Left renal pelvis (tissue), 4 donors: ENCODE measurements at regions not wholly inside any gene's neighbourhood (a gene's known extent, or its start where the extent isn't known, plus 50 kb on each side); places are given as distances from the start of the nearest gene placed in this dataset.

Source experiments
- DNase-seq, 4 donors: peaks; one replicate each; pipeline ENCODE4 v3.0.0-alpha.2; 2013; ENCODE audit warnings: low read depth in 4 of 4, low spot score in 3 of 4

DNA sequence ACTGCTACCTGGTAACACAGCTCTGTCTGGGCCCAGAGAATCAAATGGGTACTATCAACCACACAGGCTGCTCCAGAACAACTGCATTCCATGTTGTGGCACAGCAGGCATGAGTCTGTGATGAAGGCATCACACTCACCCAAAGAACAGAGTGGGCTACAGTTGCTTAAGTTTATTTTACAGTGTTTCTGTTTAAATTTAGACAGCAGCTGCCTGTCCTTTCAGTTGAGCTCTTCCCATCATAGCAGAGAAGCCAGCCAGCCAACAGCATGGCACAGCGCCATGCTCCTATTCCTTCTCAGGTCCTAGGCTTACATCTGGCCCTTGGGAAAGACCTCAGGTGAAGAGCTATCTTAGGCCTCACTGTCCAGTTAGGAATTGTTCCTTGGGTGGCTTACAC, 147.0 kb upstream of the FRMD6 start:
- no peak for DNase-seq

- DNase-seq = no peak
Observed at GRCh38 chr14:51507511-51507905, 144.2 kb upstream of the FRMD6 start.

DNA sequence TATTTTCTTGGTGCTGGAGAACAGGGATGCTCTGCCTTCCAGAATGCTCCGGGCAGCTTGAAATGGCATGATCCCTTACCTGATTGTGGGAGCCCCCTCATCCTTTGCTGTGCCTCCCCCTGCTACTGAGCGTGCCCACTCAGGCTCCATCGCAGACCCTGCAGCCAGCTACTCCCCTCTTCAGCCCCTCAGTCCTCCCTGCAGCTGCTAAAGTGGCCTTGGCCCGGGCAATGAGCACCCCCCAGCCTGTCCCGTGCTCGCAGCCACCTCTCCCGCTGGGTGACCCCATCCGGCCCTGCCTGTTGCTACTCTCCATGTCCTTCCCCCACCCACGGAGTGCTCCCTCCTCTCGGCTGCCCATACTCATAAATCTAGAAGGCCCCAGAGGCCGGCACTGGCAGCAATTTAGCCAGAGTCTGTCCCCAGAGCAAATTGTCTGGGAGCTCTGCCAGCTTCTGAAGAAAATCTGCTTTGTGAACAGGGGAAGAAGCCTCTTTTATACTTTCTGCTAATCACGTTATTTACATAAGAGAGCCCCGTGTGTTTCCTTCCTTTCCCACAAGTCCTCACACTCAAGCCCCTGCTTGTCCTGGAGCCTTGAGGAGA, 143.7 kb upstream of the FRMD6 start:
- peak in 2 of 4 donors; percentile 39 to 49 for DNase-seq

GRCh38 chr14:51511265-51511664, 140.4 kb upstream of the FRMD6 start:
- no peak for DNase-seq

DNA sequence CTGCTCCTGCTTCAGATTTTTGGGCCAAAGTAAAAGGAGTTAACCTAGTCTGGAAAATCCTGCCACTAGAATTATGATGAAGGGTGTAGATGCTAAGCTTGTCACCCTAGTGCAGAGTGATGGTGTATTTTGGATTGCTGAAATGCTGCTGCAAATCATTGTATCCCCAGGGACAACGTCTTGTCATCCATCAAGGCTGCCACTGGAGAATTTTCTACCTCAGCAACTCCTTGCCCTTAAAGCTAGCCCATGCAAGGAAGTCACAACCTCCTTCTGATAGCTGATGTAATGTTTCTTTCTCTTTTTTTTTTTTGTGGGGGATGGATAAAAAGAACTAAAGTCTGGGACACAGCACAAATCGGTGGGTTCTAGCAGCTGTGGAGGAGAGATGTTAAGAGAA, 139.4 kb upstream of the FRMD6 start:
- no peak for DNase-seq

DNA sequence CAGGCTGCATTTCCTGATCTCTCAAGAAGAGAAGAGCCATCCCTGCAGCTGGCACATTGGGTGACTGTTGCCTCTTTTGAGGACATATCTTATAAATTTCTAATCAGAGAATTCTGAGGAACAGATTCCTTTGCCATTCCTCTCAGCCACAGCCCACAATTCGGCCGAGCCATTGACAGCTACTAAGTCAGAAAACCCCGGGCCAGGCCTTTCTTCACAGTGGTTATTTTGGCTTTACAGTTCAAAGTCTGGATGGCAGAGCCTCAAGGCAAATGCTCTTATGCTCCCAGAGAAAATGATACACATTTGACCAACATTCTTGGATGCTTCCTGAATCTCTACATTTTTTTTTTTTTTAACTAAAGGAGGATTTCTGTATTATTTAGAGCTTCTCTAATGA, 138.4 kb upstream of the FRMD6 start:
- no peak for DNase-seq

- DNase-seq = no peak
Observed at GRCh38 chr14:51513933-51514332, 137.8 kb upstream of the FRMD6 start.

- DNase-seq = no peak
Observed at GRCh38 chr14:51515611-51516010, 136.1 kb upstream of the FRMD6 start.

GRCh38 chr14:51516706-51517395, 134.9 kb upstream of the FRMD6 start:
- DNase-seq = no peak

DNA sequence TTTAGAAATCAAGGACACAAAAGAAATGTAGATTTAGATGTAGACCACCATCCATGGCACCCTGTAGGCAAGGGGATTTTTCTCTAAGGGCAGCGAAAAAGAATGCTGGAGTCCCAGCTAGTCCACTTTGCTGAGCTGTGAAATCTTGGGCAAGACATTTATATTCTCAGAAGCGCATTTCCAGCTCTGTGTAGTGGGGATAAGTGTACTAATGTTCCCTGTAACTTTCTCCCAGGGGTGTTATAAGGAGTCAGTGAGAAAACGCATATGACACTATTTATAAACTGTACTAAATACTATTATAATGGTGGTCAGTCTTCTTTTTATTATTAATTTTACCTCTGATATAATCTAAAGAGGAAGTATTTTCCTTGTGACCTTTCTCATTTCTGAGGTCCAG, 133.4 kb upstream of the FRMD6 start:
- DNase-seq = no peak

DNA sequence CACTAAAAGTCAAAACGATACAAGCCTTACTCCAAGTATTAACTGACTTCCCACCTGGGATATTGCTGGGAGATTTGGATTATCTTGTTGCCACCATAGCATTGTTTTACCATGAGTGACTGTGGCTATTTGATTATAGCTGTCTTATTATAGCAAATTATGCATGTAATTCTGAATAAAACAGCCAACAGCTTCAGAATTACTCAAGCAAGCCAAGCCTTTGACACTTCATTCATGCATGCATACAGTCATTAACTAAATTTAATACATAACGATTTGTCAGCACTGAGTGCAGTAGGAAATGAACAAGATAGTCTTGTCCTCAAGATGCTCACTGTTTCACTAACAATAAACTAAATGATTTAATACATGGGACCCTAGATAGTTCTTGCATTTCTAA, 133.0 kb upstream of the FRMD6 start:
- no peak for DNase-seq

GRCh38 chr14:51520087-51520486, 131.6 kb upstream of the FRMD6 start:
- no peak for DNase-seq

- DNase-seq = no peak
Observed at GRCh38 chr14:51521764-51522163, 129.9 kb upstream of the FRMD6 start.

DNA sequence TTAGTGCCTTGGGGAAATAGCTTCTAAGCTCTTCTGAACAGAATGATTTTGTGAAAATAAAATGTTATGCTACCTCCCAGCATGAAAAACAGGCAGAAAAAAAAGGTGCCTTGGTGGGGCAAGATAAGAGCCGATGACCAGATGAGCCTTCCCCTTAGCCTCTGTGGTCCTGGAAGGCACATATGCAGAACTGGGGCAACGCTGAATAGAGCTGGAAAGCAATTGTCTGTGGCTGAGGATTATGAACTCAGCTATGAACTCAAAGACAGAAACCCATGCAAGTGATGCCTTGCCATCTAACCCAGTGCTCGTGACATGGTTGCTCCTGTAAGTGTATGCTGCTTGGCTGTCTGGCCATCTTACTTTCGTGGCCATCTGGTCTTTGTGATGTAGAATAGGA, 128.5 kb upstream of the FRMD6 start:
- DNase-seq = no peak

- DNase-seq = no peak
Observed at GRCh38 chr14:51525739-51526138, 126.0 kb upstream of the FRMD6 start.

DNA sequence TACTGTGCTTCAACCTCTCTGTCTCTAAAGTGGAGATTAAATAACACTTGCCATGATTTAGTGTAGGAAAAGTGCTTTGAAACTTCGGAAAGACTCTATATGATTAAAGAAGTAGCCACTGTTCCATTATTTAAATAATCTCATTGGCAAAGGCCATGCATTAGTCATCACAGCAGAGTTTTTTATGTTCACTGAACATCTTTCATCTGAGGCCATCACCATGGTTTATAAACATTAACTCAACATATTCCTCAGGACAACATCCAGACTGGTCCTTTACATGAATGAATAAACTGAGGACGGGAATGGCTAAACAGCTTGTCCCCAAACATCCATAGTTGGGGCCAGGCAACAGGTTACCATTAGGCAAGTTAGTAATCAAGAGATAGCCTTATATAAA, 124.6 kb upstream of the FRMD6 start:
- DNase-seq = no peak

GRCh38 chr14:51529736-51530135, 122.0 kb upstream of the FRMD6 start:
- DNase-seq = no peak

GRCh38 chr14:51533160-51533559, 118.5 kb upstream of the FRMD6 start:
- no peak for DNase-seq

DNA sequence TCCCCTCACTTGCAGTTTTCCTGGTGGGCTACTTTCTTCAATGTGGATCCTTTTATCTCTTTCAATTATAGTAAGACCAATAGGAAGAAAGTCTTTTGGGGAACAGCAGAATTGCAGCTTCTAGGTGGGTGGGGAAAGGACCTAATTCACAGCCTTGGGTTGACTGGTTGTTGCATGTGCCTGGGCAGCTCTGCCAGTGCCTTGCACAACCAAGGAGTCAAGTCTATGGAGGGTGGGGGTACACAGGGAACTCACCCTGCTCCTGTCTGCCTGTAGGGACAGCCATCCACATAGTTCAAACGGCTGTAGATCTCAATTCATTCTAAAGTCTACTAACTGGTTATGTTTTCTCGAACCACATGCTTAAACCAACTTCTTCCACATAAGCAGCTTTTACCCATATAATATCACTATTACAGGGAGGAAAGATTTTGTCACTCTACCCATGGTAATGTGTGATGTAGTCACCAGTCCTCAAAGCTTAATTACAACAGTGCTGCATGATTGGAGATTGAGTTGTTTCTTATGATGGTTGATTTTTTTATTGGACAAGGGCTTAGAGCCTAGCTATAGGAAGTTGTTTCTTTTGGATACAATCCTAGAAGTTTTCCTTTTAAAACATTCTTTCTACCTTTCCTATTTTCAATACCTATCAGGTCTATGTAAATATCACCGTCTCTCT, 117.7 kb upstream of the FRMD6 start:
- no peak for DNase-seq

DNA sequence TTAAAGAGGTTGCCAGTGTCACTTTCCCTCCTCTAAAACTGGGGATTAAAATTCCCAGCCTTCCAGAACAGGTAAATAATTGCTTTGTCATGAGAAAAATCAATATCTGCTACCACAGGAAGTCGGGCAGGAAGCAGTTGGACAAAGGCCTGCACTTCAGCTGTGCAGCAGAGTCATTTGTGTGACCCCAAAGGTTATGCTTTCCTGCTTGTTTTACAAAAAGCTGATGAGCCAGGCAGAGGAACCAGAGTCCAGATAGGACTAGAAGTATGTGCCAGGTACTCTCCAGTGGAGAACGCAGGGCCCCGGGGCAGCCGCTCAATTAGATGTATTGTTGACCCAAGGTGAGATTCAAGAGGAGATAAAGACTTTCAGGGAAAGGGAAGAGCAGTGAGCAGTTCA, 117.1 kb upstream of the FRMD6 start:
- DNase-seq = no peak

DNA sequence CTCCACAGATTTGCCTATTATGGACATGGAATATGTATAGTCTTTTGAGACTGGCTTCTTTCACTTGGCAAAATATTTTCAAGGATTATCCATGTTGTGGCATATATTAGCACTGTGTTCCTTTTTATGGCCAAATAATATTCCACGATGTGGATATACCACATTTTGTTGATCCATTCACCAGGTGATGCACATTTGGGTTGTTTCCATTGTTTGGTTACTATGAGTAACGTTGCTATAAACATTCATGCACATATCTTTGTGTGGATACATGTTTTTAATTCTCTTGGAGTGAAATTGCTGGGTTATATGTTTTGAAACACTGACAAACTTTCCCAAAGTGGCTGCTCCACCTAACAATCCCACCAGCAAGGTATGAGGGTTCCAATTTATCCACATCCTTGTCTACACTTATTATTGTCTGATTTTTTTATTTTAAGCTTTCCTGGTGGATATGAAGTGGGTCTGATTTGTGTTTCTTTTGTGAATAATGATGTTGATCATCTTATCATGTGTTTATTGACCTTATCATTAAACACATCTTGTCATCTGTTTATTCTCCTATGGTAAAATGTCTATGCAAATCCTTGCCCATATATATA, 116.2 kb upstream of the FRMD6 start:
- no peak for DNase-seq

DNA sequence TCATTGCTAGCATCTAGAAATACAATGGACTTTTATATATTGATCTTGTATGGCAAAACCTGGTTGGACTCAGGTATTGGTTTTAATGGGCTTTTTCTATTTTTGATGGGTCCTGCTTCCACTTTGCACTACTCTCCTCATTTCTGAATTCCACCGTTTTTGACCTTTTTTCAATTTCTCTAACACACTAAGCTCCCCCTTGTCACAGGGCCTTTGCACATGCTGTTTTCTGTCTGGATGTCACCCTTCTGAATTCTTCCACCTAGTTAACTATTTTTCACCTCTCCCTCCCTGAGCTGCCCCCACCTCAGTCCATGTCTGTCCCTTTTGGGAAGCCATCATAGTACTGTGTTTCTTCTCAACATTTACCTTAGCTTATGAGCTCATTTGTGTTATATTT, 112.7 kb upstream of the FRMD6 start:
- no peak for DNase-seq
